HS-5 (cell line): ENCODE measurements at regions not wholly inside any gene's neighbourhood (a gene's known extent, or its start where the extent isn't known, plus 50 kb on each side); places are given as distances from the start of the nearest gene placed in this dataset.

Experiments used
- DNase-seq: peaks from one replicate; pipeline ENCODE4 v3.0.0-alpha.2; 2012; ENCODE audit warnings: low read depth

GRCh38 chr13:34620862-34621261 lies 321.2 kb upstream of the NBEA start:
- DNase-seq, result no peak

- no peak for DNase-seq
Measured at GRCh38 chr13:34623331-34623730, 318.7 kb upstream of the NBEA start.

- no peak for DNase-seq
Measured at GRCh38 chr13:34627509-34628208, 314.4 kb upstream of the NBEA start.

- no peak for DNase-seq
Measured at GRCh38 chr13:34628209-34628682, 313.8 kb upstream of the NBEA start.

- no peak for DNase-seq
Measured at GRCh38 chr13:34634448-34634847, 307.6 kb upstream of the NBEA start.

GRCh38 chr13:34637138-34637537 lies 304.9 kb upstream of the NBEA start:
- DNase-seq, result no peak

GRCh38 chr13:34637636-34638035 lies 304.4 kb upstream of the NBEA start:
- no peak for DNase-seq

- DNase-seq, result no peak
Measured at GRCh38 chr13:34638897-34639296, 303.2 kb upstream of the NBEA start.

- DNase-seq, result no peak
Measured at GRCh38 chr13:34640179-34640992, 301.7 kb upstream of the NBEA start.

- DNase-seq, result no peak
Measured at GRCh38 chr13:34640993-34641330, 301.1 kb upstream of the NBEA start.

- DNase-seq, result no peak
Measured at GRCh38 chr13:34647379-34648150, 294.5 kb upstream of the NBEA start.

- DNase-seq, result no peak
Measured at GRCh38 chr13:34654203-34654602, 287.9 kb upstream of the NBEA start.

GRCh38 chr13:34654647-34655046 lies 287.4 kb upstream of the NBEA start:
- DNase-seq, result no peak

GRCh38 chr13:34655554-34655953 lies 286.5 kb upstream of the NBEA start:
- no peak for DNase-seq

GRCh38 chr13:34657716-34658115 lies 284.4 kb upstream of the NBEA start:
- DNase-seq, result peak; percentile 20

- DNase-seq, result no peak
Measured at GRCh38 chr13:34667286-34668218, 274.5 kb upstream of the NBEA start.

GRCh38 chr13:34671137-34671536 lies 270.9 kb upstream of the NBEA start:
- DNase-seq, result no peak

- DNase-seq, result no peak
Measured at GRCh38 chr13:34672631-34673030, 269.4 kb upstream of the NBEA start.

GRCh38 chr13:34675626-34676025 lies 266.4 kb upstream of the NBEA start:
- DNase-seq, result no peak

- peak; percentile 18 for DNase-seq
Measured at GRCh38 chr13:34678154-34678553, 263.9 kb upstream of the NBEA start.

- DNase-seq, result no peak
Measured at GRCh38 chr13:34681405-34681955, 260.6 kb upstream of the NBEA start.
